Activated effector memory CD4-positive, alpha-beta T cell treated with Interleukin-2 at 50 U/mL for 16 hours (primary cell): ENCODE measurements at regions not wholly inside any gene's neighbourhood (a gene's known extent, or its start where the extent isn't known, plus 50 kb on each side); places are given as distances from the start of the nearest gene placed in this dataset.

ENCODE experiments used
- DNase-seq: peaks from one replicate; pipeline ENCODE4 v3.0.0-alpha.2; 2020

DNA sequence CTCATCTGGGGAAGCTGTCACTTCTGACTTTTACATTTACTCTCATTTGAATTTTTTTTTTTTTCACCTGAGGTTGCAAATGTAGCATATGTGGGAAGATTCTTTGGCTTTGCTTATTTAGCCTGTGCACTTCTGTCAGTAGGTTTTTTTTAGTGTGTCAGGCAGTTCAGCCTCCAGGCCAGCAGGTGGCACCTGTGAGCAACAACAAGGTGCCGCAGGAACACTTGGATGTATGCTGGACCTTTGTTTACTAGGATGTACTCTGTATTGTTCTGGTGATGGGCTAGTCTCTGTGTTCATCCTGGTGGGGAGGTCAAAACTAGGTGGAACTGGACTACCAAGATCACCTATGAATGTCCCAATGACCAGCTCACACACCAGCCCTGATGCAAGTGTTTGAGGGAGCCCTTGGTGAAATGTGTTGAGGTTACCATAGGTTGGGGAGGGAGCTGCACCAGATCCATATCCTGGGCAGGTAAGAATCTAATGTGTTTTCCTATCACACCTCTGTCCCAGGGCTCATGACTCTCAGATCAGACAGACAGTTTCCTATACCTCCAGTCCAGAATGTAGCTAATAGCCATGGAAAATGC is 618.2 kb downstream of the BRINP3 start:
- no peak for DNase-seq

DNA sequence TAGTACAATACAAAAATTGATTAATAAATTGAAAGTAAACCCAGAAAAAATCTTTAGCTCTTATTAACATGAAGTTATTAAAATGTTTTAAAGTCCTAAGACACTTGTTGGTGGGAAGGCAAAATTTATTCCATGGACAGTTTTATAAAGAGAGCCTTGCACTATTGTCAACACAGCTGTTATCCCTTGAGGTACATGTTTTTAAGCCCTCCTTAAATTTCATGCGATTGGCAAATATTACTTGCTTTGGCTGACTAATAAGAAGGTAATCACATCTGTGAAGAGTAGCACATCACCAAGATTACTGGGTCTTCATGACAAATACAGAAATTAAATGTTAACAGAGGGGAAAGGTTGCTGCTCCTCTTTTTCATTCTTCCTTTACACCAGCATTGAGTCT is 611.1 kb downstream of the BRINP3 start:
- no peak for DNase-seq

DNA sequence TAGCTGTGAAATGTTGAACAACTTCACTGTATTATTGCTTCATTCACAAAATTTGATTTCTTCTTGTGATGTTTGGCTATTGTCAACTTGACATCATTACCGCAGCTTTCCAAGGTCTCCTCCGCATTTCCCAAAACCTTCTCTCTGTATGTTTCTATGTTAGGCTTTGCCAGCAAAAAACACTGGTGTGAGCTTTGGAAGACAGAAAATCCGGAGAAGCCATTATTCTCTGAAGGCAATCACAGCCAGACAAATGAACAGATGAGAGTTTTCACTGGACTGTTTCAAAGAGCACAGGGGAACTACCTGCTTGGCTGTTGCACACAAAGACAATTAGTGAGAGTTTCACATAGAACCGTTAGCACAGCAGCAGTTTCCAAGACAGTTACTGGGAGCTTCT is 609.6 kb downstream of the BRINP3 start:
- DNase-seq: no peak

DNA sequence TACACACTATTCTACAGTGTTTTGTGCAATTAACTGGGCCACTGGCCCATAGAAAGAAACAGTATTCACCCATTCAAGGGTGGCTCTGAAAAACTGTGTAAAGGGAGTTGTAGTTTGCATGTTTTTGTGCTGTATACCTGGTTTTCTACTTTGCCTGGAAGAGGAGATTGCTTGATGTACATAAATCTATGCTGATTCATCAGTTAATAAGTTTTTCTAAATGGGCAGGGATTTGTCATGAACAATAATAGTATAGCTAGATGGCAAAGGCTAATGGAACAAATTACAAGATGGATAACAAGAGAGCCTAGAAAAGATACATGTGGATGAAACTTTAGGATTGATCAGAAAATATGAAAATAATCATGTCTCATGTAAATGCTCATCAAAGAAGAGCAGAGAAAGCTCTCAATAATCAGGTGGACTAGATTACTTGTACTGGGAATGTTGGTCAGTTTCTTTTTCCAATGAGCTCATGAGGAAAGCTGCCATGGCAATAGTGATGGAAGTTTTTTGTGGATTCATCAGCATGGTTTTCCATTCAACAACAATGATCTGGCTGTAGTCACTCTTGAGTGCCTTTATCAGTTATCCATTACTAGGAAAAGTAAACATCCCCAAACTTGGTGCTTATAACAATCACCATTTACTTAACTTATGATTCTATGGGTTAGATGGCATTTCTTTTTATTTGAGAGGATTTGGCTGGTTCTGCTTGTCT is 602.8 kb downstream of the BRINP3 start:
- DNase-seq: no peak

DNA sequence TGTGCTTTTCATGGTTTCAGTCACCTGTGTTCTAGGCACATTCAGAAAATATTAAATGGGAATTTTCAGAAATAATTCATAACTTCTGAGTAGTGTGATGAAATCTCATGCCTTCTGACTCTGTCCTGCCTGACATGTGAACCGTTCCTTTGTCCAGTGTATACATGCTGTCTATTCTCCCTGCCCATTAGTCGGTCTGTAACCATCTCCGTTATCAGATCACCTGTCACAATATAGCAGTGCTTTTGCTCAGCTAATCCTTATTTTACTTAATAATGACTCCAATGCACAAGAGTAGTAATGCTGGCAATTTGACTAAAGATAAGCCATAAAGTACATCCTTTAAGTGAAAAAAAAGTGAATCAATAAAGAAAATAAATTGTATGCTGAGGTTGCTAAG is 597.5 kb downstream of the BRINP3 start:
- no peak for DNase-seq

DNA sequence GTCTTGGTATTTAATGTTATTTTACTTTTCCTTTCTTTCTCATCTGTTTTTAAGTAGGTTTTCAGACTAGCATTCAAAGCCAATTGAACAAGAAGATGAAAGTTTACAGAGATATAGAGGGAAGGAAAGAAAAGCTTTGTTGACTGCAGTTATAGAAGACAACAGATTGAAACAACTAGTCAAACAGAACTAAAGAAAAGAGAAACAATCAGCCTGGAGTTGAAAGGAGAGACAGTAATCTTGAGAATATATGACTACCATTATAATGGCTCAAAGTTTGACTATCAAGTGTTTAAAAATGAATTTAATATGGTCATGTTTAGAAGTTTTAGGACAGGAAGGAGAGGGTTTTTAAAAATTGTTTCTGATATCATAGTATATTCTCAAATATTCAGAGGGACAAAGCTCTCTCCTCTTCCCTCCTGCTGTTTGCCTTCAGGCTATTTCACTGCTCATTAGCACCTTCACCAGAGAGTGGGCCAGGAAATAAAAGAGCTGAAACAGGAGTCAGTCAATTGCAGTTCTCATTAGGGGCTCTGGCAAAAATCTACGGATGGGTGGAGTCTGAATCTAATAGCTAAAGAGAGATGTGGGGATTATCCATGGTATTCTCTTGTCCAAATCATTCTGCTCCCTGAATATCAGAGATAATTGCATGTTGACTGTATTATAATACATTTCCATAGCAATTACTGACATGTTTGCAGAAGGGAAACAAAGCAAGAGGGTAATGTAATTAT is 577.8 kb downstream of the BRINP3 start:
- no peak for DNase-seq

DNA sequence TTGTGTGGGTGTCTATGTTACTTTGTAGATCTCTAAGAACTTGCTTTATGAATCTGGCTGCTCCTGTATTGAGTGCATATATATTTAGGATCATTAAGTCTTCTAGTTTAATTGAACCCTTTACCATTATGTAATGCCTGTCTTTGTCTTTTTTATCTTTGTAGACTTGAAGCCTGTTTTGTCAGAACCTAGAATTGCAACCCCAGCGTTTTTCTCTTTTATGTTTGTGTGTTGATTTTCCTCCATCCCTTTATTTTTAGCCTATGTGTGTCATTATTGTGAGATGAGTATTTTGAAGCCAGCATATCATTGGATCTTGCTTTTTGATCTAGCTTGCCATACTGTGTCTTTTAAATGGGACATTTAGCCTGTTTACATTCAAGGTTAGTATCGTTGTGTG is 573.2 kb downstream of the BRINP3 start:
- DNase-seq: no peak

DNA sequence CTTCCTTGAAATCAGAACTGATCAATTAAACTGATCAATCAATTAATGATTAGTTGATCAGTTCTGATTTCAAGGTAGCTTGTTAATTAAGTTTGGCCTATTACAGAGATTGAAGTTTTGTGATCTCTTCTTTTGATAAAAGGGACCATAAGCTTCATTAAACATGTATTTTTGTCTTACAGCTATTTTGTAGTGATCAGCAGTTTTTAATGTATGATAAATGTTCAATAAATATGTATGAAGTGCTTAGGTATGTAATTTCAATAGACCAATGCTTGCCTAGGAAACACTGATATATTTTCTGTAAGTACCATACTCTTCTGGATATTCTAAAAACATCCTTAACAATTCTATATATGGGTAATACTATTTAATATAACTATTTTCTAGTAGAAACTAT is 569.6 kb downstream of the BRINP3 start:
- DNase-seq: no peak

DNA sequence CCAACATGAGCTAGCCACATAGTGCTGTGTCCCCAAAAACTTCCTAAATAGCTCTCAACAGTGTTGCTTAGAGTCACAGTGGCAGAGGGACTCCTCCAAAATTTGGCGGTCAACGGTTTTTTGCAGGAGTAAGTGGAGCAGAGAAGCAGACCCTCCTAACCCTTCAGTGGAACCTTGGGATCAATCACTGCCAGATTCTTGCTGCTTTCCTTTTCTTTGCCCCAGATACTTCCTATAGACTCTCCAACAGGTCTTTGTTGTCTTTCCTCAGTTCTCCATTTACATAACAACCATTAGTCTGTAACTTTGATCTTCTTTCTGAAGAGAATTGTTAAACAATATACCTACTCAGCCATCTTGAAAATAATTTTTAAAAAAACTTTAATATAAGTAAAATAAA is 556.1 kb downstream of the BRINP3 start:
- DNase-seq: no peak

DNA sequence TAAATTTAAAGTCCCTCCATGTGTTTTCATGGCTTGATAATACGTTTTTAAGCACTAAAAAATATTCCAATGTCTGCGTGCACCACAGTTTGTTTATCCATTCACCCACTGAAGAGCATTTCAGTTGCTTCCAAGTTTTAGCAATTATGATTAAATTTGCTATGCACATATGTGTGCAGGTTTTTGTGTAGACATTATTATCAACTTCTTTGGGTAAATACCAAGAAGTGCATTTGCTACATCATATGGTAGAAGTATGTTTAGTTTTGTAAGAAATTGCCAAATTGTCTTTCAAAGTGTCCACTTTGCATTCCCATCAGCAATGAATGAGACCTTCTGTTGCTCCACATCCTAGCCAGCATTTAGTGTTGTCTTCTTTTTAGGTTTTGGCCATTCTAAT is 550.0 kb downstream of the BRINP3 start:
- DNase-seq: no peak

DNA sequence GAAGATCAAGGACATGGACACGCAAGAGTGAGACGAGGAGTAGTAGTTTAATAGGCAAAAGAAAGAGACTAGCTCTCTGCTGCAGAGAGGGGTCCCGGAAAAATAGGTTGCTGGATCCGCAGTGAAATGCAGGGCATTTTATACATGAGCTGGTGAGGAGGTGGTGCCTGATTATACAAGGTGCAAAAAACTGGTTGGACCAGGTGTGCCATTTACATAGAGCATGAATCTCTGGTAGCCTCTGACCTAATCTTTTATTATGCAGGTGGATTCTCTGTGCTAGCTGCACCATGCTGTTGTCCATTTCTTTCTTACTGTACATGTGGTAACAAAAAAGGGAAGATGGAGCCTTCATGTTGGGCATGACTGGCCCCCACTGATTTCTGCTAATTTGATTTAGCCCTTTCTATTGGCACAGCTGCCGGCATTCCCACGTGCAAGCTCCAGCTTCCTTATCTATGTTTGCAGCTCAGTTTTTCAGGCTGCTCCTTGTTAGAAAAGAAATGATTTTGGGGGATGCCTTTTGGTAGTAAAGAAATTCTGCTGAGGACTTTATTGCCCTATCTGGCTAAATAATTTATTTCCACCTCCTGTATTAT is 548.1 kb downstream of the BRINP3 start:
- DNase-seq: no peak

DNA sequence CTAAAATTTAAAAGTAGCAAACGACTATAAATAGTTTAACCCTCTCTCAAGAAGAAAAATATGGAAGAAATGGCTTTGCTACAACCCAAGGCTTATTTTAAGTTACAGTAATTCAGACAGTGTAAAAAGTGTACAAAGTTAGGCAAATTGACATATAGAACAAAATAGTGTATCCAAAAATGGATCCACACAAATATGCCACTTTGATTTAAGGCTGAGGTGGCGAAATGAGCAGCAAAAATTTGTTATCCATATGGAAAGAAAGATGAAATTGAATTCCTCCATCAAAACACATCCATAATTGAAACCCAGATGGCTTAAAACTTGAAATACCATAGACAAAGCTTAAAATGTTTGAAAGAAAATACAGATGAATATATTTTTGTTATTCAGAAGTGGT is 540.8 kb downstream of the BRINP3 start:
- DNase-seq: no peak

DNA sequence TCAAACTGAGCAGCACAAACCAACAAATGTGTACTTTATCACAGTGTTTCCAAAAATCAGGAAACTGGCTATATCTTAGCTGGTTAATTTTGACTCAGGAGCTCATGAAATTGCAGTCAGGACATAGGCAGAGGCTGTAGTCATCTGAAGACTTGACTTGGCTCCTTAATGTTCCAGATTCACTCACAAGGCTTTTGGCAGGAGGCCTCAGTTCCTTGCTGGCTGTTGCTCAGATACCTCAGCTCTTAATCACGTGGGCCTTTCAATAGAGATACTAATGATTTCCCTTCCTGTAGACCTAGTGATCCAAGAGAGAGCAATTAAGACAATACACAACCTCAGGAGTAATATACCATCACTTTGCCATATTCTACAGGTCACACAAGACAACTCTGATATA is 537.7 kb downstream of the BRINP3 start:
- DNase-seq: no peak

DNA sequence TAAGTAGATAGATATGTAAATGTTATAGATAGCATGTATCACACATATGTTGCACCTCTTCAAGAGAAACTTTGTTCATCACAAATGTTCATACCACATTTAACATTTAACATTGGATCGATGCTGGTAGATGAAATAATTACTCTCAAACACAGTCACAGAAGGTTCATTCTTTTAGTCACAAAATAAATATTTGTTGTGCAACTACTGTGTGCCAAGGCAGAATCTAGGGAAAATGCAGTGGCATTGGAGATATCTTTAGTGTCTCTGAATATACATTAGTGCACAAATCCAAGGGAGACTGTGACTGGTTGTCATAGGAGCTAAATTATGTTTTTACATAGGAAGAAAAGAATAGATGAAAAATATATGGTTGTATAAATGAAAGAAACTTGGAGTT is 535.7 kb downstream of the BRINP3 start:
- DNase-seq: no peak

DNA sequence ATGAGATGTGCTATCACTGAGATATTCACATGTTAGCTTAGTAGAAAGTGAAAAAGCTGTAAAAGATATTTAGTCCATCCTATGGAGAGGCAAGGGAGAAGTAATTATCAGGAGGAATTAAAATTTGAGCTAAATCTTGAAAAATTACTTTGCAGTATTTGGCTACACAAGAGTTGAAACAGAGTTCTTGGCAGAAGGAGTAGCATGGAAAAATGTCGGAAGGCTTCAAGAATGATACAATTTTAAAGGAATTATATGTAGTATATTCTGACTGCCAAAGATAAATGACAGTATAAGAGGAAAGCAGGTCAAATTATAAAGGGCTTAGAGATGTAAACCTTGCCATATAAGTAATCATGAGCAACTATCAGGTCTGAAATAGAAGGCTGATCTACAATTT is 518.9 kb downstream of the BRINP3 start:
- DNase-seq: no peak

DNA sequence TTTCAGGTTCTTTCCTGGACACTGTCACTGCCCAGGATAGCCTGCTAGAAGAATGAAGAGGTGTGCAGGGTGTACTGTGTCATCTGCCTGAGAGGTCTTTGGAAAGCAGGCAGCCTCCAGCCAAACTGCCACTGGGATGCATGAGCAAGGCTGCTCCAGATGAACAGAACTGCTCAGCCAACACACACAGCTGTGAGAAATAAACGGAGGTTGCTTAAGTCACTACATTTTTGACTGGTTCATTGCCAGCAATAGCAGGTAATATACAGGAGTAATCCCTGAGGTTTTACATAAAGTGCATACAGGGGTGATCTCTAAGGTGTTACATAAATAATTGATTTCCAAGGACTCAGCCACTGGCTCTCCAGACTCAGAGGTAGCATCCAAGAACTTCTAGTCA is 516.9 kb downstream of the BRINP3 start:
- DNase-seq: no peak

DNA sequence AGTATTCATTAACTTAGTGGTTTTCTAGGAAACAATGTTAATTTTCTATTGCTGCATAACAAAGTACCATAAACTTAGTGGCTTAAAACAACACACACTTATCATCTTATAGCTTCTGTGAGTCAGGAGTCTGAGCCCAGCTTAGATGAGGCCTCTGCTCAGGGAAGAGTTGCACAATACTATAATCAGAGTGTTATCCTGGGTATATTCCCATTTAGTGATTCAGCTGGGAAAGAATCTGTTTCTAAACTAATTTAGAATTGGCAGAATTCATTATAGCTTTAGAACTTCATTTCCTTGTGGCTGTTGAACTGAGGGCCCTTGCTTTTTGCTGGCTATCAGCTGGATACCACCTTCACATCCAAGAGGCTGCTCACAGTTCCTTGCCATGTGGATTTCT is 515.5 kb downstream of the BRINP3 start:
- no peak for DNase-seq

DNA sequence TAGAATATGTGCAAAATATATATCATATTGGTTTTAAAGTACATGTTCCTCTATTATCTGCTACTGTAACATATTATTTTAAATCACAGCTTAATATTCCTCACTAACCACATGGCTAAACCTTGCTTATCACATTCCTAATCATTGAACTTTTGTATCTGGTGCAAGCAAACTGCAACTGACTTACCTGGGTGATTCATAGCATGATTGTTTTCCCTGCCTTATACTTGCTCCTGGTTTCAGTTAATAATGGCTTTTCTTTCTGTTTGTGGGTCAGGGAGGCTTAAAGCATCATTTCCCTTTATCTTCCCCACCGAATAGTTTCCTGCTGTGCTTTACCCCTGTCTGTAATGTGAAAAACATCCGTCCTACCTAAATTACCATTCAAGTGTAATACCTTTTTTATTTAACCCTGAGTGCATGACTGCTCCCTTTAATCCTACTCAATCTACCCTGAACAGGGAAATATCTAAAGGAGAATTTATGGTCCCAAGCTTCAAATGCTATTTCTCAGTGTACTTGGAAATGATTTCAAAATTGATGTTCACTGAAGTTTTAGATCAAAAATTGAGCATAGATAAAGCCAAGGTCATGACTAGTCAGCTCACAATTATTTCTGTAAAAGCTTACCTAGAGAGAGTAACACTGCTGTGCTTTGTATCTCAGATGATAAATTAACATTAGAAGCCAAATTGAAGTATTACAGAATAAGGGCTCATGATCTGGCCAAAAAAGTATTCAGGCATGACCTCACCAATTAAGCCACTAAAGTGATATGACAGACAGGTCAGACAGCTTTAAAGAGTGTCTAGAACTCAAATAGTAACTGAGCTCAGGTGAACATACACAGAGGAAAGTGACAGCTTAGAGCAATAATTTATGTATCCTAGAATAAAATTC is 507.1 kb downstream of the BRINP3 start:
- DNase-seq: no peak

DNA sequence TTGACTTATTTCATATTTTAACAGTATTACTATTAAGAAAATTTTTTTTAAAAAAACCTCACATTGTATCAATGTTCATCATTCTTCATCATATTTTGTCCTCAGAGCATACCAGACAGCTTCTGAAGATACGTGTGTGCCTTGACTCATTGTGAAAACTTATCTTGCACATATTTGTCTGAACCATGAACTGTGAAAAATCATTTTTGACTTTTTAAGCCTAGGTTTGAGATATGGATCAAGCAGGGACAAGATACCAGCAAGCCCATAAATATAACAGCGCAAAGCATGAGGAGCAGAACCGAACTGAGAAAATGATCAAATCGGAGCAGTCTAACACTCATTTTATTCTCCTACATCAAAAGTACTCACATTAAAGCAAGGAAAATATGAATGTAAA is 506.0 kb downstream of the BRINP3 start:
- DNase-seq: no peak

DNA sequence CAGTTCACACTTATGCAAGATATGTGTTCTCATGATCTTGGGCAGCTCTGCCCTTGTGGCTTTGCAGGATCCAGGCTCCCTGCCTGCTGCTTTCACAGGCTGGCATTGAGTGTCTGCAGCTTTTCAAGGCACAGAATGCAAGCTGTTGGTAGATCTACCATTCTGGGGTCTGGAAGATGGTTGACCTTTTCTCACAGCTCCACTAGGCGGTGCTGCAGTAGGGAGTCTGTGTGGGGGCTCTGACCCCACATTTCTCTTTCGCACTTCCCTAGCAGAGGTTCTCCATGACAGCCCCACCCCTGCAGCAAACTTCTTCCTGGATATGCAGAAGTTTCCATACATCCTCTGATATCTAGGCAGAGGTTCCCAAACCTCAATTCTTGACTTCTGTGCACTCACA is 500.5 kb downstream of the BRINP3 start:
- DNase-seq: no peak

DNA sequence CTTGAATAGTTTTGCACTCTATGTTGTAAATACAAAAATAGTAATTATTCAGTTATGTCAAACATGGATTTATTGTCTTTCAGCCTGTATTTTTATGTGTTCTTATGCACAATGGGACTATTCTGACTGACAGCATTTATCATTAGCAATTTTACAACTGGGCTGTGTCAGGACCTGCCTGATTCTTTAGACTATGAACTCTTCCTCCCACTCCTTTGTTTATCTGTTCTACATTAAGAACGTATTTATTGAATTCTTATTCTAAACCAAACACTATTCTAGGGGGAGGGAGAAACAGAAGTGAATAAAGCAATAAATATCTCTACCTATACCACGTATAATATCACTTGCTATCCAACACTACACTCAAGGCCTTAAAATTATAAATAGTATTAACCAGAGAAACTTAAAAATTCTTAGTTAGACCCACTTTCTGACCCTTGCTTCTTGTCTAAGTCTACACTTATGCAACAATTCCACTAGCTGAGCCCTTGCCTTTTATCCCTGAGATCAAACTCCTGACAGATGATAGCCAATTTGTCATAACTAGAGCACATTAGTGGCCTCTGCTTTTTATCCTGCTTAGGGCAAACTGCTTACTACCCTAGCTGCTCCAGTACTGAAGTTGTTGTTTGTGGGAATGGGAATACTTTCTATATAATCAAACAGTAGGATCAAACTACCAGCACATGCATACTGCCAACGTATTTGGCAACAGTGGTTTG is 494.3 kb downstream of the BRINP3 start:
- DNase-seq: no peak

DNA sequence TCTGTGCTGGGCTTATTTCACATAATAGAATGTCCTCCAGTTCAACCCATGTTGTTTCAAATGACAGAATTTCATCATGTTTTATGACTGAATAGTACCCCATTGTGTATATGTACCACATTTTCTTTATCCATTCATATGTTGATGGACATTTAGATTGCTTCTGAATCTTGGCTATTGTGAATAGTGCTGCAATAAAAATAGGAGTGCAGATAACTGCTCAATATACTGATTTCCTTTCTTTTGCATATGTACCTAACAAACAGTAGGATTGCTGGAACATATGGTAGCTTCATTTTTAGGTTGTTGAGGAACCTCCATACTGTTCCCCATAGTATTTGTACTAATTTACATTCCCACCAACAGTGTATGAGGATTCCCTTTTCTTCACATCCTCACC is 491.1 kb downstream of the BRINP3 start:
- DNase-seq: no peak
